NCI-H524 (cell line): ENCODE measurements at regions not wholly inside any gene's neighbourhood (a gene's known extent, or its start where the extent isn't known, plus 50 kb on each side); places are given as distances from the start of the nearest gene placed in this dataset.
A peak's percentile ranks its signal among the peaks of the same experiment; 100 is the strongest.
"Not testable (repeated sequence)": the region's sequence is repeated elsewhere in the genome, so short reads cannot be mapped to it uniquely, and the experiment has no call there.

Source experiments
- DNase-seq, 2 experiments: peaks; one replicate each; lab custom pipeline; 2025; lab: John Stamatoyannopoulos, UW

DNA sequence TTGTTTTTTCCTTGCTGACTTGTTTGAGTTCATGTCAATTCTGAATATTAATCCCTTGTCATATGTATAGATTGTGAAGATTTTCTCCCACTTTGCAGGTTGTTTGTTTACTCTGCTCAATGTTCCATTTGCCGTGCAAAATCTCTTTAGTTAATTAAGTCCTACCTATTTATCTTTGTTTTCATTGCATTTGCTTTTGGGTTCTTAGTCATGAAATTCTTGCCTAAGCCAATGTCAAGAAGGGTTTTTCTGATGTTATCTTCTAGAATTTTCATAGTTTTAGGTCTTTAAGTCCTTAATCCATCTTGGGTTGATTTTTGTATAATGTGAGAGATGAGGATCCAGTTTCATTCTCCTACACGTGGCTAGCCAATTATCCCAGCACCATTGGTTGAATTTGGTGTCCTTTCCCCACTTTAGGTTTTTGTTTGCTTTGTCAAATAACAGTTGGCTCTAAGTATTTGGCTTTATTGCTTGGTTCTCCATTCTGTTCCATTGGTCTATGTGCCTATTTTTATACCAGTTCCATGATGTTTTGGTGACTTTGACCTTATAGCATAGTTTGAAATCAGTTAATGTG lies 163.1 kb upstream of the PGR start:
- DNase-seq = no peak

DNA sequence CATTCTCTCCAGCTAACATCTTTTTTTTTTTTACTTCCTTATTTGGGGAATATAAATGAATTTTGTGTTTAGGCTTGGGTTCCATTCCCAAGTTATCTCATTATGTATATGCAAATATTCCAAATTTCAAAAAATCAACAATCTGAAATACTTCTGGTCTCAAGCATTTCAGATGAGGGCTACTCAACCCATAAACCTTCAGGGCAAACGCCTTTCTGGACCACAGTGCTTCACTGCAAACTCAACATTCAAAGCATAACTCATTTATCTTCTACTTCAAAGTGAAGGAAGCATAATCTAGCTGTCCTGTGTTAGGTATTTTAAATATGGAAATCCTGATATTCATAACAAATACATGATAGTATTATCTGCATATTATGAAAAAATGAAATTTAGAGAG lies 161.7 kb upstream of the PGR start:
- DNase-seq = no peak

DNA sequence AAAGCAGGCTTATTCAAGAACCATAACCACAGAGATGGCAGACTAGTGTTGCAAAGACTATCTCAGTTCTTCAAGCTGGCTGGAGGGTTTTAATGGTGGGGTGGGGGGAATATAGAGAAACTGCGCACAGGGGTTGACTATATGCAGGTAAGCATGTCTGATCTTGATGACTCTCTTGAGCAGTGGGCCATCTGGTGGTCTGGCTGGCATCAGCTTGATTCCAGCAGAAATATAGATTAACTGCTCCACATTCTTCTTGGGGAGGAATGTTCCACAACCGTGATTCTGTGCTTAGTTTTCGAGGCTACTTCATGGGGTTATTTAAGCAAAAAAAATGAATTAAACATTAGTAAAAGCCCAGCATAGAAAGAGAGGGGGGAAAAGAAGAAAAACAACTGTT lies 158.8 kb upstream of the PGR start:
- no peak for DNase-seq

DNA sequence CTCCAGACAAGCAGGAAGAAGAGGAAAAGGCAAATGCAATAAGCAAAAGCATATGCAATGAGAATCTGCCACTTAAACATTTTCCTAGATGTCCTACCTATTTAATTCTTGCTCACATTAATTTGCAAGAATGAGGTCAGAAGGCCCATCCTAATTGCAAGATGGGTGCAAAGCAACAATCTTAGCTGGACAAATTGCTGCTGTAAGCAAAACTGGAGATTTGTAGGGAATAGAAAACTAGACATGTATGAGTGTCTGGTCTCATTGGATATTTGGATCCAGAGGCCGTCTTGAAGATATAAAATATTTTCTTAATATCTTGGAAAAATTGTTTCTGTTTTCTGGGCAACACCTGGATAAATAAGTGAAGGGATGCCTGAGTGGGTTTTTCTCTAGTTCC lies 150.1 kb upstream of the PGR start:
- no peak for DNase-seq

DNA sequence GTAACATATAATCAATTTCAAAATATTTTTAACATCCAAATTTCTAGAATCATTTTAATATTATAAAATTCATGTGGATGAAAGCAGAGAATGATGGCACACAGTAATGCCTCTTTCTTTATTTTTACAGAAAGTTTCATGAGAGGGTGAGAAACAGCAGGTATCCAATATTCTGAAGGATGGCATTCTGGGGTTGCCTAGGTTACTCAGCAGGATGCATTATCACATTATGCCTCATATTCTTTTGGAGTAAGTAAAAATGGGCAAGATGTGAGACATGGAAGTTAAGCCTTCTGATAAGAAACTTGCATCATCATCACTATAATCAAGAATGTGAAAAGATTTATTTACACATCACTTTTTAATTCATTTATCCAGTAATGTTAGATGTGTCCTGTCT lies 148.7 kb upstream of the PGR start:
- DNase-seq = no peak

DNA sequence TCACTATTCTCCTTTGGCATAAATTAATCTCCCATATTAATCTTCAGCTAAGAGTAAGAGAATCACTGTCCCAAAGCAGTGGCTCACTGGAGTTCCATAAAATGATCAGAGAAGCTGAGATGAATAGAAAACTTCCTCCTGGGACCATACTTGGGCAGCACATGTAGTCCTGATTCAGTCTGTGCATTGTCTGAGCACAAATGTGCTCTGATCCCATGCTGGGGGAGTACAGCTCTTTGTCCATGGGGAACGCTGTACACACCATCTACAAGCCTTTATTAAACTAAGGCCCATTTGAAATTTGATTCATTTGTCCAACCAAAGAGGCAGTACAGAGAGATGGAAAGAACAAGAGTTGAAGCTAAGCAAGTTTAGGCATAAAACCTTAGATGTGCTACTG lies 147.4 kb upstream of the PGR start:
- DNase-seq = no peak

DNA sequence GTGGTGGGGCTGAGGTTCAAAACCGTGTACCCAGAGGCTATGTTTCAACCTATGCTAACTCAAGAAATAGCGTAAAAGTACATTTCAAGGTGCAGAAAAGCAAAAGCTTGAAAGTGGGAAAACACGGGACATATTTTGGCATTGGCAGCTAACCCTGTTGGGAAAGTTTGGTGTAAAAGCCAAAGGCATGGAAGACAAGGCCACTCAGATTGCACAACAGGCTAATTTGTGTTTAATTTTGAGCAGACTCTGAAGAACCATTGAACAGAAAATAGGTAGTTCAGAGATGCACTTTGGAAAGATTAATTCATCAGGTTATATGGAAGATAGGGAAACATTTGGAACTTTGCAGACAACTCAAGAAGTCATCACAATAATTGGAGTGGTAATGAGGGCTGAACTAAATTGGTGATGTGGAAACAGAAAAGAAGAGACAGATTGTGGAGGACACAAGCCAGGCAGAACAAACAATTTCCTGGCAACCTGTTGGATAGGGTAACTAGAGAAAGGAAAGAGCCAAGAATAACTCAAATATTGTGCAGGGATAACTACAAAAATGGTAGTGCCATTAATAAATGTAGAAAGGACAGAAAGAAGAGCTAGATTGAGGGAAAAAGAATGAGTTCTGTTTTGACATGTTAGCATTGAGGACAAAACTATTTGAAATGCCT lies 140.5 kb upstream of the PGR start:
- no peak for DNase-seq

DNA sequence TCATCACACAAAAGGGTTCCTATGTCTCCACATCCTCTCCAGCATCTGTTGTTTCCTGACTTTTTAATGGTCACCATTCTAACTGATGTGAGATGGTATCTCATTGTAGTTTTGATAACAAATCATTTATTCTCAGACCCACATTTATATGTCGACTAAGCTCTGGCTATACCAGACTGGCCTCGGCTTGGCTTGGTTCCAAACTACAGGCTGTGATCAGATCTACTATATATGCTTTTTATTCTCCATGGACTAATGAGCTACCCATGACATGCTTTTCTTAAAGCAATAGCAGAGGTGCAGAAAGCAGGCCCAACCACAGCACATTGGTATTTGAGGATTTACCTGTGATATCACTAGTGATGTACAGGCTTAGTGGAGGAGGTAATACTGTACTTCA lies 139.8 kb upstream of the PGR start:
- no peak for DNase-seq

DNA sequence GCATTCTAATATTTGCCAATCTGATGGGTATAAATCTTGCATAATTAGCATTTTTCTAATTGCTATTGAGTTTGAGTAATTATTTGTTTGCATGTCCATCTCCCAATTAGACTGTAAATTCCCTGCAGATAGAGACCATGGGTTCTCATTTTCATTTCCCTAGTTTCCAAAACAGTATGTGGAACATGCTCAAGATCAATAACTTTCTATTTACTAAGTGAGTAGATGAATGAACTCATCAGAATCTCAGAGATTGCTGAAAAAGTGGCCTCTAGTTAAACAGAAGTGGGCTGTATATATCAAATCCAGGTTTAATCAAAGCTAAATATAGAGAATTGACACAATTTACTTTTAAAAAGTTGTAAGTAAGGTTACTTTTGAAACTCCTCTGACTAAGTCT lies 138.0 kb upstream of the PGR start:
- DNase-seq = no peak

DNA sequence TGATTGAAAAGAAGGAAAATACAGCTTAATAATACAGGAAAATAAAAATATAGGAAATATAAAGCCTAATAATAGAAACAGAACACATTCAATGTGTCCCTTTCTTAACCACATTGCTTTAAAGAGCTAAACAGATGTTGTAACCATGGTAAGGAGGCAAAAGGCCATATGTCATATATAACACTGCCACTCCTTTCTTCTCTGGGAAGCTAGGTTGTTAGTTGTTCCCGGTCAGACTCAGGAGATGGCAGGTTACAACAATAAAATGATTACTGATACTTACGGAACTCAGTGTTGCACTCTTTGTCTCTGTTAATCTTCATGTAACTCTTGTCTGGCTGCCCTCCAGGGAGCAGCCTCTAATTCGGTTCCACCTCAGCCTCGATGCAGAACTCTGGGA lies 134.7 kb upstream of the PGR start:
- peak in 1 of 2 experiments; percentile 40 for DNase-seq

DNA sequence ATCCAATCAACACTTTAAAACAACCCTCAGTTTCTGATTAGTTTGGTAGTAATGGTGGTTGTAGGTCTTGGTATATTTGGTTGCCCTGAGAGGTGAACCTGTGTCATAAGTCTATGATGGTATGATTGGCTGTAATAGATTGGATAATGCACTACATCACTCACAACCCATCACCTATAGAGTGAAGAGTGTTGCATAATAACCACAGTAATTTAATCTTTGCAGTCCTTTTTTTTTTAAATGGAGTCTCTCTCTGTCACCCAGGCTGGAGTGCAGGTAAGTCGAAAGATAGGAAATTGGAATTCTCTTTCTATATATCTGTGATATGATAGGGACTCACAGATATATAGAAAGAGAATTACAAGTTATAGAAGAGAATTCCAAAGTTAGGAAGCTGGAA lies 133.4 kb upstream of the PGR start:
- no peak for DNase-seq

DNA sequence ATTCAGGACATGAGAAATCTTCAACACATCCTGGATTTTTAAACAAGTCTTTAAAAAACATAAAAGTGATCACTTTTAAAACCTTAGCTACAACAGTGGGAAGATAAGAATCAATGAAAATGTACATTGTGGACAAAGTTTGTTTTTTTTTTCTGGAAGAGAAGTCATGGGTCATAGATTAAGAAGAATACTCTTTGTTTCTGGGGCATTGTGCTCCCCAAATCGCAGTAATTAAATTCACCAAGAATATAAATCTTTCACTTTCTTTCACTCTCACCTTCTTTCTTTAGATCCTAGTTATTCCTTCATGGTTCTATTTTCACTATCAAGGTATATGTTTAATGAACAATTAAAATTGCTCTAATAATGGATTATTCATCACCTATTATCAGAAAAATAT lies 132.6 kb upstream of the PGR start:
- no peak for DNase-seq

DNA sequence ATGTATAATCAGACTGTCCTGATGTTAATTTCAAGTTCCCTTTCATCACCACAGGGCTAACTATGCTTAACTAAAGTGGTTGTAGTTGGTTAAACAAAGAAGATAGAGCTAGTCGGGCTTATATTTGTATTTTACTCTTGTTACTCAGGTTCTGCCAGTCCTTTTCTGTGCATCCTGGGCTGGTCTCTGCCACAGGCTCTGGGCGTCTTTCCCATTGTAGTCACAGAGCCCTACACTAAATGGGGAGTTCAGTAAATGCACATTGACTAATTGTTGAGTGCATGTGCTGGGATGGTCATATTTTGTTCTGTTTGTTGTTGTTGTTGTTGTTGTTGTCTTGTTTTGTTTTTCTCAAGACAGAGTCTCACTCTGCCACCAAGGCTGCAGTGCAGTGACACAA lies 125.4 kb upstream of the PGR start:
- DNase-seq = no peak

DNA sequence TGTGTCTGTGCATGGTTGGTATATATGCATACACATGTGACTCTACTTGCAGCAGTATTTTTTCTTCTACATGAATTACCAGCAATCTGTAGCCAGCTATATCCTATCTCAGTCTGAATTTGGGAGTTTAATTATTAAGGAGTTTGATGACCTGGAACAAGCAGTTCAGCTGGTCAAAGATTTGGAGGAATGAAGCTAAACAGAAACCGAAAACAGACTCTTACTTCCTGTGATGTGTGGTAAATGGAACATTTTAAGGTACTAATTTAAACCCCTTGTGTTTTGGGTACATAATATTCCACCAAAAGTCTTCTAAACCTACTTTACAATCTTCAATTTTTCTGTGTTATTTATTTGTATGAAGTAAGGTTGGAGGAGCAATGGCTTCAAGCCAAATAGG lies 124.4 kb upstream of the PGR start:
- no peak for DNase-seq

DNA sequence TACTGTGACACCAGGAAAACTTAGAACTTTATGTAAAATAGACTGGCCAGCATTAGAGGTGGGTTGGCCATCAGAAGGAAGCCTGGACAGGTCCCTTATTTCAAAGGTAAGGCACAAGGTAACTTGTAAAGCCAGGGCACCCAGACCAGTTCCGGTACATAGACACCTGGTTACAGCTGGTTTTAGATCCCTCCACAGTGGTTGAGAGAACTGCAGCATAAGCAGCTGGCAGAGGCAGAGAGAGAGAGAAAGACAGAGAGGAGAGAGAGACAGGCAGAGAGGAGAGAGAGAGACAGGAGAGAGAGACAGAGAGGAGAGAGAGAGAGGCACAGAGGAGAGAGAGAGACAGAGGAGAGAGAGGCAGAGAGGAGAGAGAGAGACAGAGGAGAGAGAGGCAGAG lies 116.0 kb upstream of the PGR start:
- DNase-seq = not testable (repeated sequence)

DNA sequence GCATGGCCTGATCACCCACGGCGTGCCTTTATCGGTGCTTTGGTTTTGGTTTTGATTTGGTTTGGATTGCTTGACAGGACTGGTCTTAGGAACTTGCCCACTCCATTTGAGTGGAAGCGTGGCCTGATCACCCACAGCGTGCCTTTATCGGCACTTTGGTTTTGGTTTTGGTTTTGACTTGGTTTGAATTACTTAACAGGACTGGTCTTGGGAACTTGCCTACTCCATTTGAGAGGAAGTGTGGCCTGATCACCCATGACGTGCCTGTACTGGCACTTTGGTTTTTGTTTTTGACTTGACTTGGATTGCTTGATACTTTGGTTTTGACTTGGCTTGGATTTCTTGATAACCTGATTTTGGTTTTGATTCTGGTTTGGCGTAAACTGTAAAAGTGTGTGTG lies 115.5 kb upstream of the PGR start:
- not testable (repeated sequence) for DNase-seq

DNA sequence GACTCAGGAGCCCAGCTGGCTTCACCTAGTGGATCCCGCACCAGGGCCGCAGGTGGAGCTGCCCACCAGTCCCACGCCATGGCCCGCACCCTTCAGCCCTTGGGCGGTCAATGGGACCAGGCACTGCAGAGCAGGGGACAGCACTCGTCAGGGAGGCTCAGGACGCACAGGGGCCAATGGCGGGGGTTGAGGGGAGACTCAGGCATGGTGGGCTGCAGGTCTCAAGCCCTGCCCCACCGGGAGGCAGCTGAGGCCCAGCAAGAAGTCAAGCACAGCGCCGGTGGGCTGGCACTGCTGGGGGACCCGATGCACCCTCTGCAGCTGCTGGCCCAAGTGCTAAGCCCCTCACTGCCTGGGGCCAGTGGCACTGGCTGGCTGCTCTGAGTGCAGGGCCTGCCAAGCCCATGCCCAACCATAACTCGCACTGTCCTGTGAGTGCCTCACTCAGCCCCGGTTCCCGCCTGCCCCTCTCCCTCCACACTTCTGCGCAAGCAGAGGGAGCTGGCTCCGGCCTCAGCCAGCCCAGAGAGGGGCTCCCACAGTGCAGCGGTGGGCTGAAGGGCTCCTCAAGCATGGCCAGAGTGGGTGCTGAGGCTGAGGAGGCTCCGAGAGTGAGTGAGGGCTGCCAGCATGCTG lies 111.7 kb upstream of the PGR start:
- DNase-seq = no peak

DNA sequence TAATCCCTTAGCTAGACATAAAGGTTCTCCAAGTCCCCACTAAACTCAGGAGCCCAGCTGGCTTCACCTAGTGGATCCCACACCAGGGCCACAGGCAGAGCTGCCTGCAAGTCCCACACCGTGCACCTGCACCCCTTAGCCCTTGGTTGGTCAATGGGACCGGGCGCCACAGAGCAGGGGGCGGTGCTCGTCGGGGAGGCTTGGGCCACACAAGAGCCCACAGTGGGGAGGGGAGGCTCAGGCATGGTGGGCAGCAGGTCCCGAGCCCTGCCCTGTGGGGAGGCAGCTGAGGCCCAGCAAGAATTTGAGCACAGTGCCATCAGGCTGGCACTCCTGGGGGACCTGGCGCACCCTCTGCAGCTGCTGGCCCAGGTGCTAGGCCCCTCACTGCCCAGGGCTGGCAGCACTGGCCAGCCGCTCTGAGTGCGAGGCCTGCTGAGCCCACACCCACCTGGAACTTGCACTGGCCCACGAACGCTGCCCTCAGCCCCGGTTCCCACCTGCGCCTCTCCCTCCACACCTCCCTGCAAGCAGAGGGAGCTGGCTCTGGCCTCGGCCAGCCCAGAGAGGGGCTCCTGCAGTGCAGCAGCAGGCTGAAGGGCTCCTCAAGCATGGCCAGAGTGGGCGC lies 101.7 kb upstream of the PGR start:
- not testable (repeated sequence) for DNase-seq

DNA sequence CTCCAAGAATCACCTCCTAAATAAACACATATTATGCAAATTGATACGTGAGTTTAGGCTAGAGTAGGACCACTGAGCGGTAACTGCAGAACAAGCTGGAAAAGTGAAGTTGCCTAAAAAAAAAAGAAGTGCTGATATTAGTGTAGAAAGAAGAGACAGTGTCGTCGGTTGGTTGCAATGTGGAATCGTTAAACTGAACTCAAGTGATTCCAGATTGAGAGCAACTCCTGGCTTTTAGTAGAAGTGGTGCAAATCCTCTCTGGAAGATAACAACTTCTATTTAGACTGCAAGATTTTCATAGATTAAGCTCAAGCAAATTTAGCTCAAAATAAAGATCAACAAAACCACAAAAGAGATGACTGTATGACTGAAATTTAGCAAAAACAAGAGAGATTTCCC lies 97.0 kb upstream of the PGR start:
- no peak for DNase-seq

DNA sequence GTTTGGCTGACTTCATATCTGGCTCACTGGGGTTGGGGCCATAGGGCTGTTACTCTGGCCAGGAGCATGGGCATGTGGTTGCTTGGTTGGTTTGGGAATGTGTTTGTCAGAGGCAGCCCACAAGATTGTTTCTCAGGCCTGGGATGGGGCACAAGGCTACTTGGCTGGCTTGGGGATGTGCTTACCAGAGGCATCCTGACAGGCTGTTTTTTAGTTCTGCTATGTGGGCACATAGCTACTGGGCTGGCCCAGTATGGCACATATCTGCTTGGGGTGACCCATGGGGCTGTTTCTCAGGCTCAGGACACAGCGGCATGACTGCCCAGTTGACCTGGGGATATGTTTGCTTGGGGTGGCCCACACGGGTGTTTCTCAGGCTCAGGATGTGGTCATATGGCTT lies 94.6 kb upstream of the PGR start:
- DNase-seq = no peak

DNA sequence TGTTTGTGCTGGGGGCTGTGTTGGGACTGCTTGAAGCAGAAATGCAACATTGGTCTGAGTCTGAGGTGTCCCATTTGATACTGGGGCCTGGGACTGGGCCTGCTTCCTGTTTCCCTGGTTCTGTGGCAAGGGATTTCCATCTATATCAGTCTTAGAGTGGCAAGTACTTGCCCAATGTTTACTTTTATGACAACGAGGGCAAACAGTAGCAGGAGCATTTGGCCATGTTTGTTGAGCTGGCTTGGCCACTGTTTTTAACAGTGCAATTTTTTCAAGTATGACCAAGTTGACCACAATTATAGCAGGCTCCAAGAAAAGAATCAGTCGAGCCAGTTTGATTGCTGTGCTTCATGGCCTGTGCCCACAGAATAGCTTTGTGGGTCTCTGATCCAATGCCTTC lies 88.5 kb upstream of the PGR start:
- not testable (repeated sequence) for DNase-seq

DNA sequence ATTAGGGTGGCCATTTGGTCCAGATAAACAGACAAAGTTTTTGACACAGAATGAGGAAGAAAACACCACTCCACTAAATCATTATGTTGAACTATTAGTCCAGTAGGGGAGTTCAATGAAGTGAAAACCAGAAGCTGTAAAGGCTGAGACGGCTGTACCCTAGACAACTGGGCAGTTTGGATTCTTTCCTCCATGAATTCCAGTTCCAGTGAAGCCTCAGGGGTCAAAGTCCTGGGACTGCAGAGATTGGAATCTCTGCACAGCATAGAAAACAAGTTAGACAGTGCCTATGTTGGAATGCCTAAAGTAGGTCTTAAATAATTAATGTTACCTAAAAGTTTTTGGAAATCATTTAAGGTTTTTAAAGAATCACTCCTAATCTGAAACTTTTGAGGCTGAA lies 86.5 kb upstream of the PGR start:
- not testable (repeated sequence) for DNase-seq

DNA sequence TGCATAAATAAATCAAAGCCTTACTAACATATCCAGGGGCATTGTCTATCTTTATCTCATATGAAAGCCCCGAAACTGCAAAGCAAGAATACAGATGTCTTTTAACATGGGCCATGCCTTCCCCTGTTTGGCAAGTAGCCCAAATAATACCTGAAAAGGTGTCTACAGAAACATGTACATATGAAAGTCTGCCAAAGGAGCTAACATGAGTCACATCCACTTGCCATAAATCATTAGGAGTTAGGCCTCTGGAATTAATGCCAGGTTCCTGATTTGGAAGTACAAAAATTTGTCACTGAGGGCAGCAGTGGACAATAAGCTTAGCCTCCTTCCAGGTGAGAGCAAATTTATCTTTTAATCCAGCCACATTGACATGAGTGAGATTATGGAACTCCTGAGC lies 85.5 kb upstream of the PGR start:
- no peak for DNase-seq
